ENCODE measurements at regions not wholly inside any gene's neighbourhood (a gene's known extent, or its start where the extent isn't known, plus 50 kb on each side); places are given as distances from the start of the nearest gene placed in this dataset.

- intact Hi-C loops (cut with DNase I) = no loop called here
These were observed 86.1 kb upstream of the KCNK1 start for GRCh38 chr1:233527818-233528217.

GRCh38 chr1:233530665-233531386 lies 83.1 kb upstream of the KCNK1 start:
- DNase-seq = no peak
- intact Hi-C loops (cut with DNase I) = no loop called here
- Histone ChIP-seq H3K4me1 (no peaks in the 10 kb centered on the region), H3K4me3 (no peak overlapping the region), H3K27me3 (peaks cover 0 to 9% (median 4%) of the 10 kb centered on the region in 7 donors), H3K36me3 (no peaks in the 10 kb centered on the region), H3K9me3 (peaks cover 0 to 13% (median 0%) of the 10 kb centered on the region in 11 donors), H3K27ac (no peak overlapping the region)
- no peak for TF ChIP-seq CTCF (IDR thresholded peaks at IDR 0.05)
- 94% methylated on average over 6 of the region's 6 CpGs for WGBS, 2 donors
- no peak for ATAC-seq

More at GRCh38 chr1:233527818-233528217, 86.1 kb upstream of the KCNK1 start:
- peaks cover 0 to 13% (median 0%) of the 10 kb centered on the region in 11 donors for H3K9me3 ChIP-seq
- 81 to 82% methylated on average over 5 of the region's 5 CpGs for WGBS, 2 donors
- H3K27ac ChIP-seq = no peak overlapping the region
- DNase-seq (no peak), ATAC-seq (no peak)
- H3K27me3 ChIP-seq = peaks cover 0 to 4% (median 0%) of the 10 kb centered on the region in 7 donors
- no peak overlapping the region for H3K4me3 ChIP-seq
- no peak for TF ChIP-seq CTCF (IDR thresholded peaks at IDR 0.05)
- H3K4me1 ChIP-seq = no peaks in the 10 kb centered on the region
- H3K36me3 ChIP-seq = no peaks in the 10 kb centered on the region

- DNase-seq (no peak), ATAC-seq (no peak)
- WGBS, 2 donors = 24 to 33% methylated on average over 3 of the region's 3 CpGs
- Histone ChIP-seq H3K4me1 (peaks cover 0 to 4% (median 0%) of the 10 kb centered on the region in 9 donors), H3K27ac (no peak overlapping the region), H3K27me3 (peaks cover 0 to 2% (median 0%) of the 10 kb centered on the region in 7 donors), H3K9me3 (peaks cover 0 to under 1% (median 0%) of the 10 kb centered on the region in 11 donors), H3K36me3 (no peaks in the 10 kb centered on the region), H3K4me3 (no peak overlapping the region)
- intact Hi-C loops (cut with DNase I) = no loop called here
- no peak for TF ChIP-seq CTCF (IDR thresholded peaks at IDR 0.05)
These were observed 73.1 kb upstream of the KCNK1 start for GRCh38 chr1:233540816-233541215.

GRCh38 chr1:233543338-233544255 lies 70.3 kb upstream of the KCNK1 start:
- peak in 6 of 8 donors; percentile 37 to 97 (median 48) for ATAC-seq
- no peak overlapping the region for H3K27ac ChIP-seq
- 33 to 47% methylated on average over 8 of the region's 8 CpGs for WGBS, 2 donors

More at GRCh38 chr1:233543338-233544255, 70.3 kb upstream of the KCNK1 start:
- Histone ChIP-seq H3K36me3 (no peaks in the 10 kb centered on the region), H3K9me3 (peaks cover 0 to 13% (median 0%) of the 10 kb centered on the region in 11 donors), H3K27me3 (peaks cover 0 to 2% (median 0%) of the 10 kb centered on the region in 7 donors), H3K4me3 (no peak overlapping the region), H3K4me1 (peaks cover 0 to 4% (median 0%) of the 10 kb centered on the region in 9 donors)
- no peak for DNase-seq
- intact Hi-C loops (cut with DNase I) = no loop called here
- TF ChIP-seq CTCF (IDR thresholded peaks at IDR 0.05) = no peak
